ENCODE measurements at regions not wholly inside any gene's neighbourhood (a gene's known extent, or its start where the extent isn't known, plus 50 kb on each side); places are given as distances from the start of the nearest gene placed in this dataset.
A peak's percentile ranks its signal among the peaks of the same experiment; 100 is the strongest.

GRCh38 chr6:140124498-140124897 is 750.0 kb upstream of the CITED2 start:
- Histone ChIP-seq H3K36me3 (ENCODE audit: control insufficient read depth, insufficient read depth, low read length) (no peaks in the 10 kb centered on the region), H3K9me3 (ENCODE audit: control insufficient read depth, low read depth, low read length) (peaks cover 4% of the 10 kb centered on the region), H3K4me1 (ENCODE audit: control insufficient read depth, insufficient read depth, low read length) (peaks cover 5% of the 10 kb centered on the region), H3K27me3 (ENCODE audit: control insufficient read depth, insufficient read depth, low read length) (no peaks in the 10 kb centered on the region), H3K27ac (ENCODE audit: low read length) (peak overlapping the region; percentile 18), H3K4me3 (ENCODE audit: low read length) (no peak overlapping the region)
- no CpG with 5 or more reads among the region's 2 CpGs for WGBS (ENCODE audit: insufficient coverage, low lambda C conversion rate)
- DNase-seq, result peak; percentile 84 to 92

DNA sequence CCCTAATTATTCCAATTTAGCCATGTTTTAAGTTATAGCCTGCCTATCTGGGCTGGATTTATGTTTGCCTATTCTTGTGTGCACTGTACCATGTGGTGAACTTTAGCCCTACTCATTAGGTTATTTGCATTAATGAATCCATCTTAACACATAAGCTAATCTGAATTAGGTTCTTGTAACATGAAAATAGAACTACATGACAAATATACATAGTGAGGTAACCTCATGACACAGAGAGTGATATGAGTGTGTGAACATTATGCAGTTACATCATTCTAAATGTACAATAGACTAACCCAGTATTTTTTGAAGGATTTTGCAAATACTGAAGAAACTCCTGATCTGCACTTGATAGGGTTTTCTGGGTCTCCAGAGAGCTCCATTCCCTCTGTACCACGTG is 733.7 kb upstream of the CITED2 start:
- H3K36me3 ChIP-seq (ENCODE audit: control insufficient read depth, insufficient read depth, low read length), result no peaks in the 10 kb centered on the region
- no peak overlapping the region for H3K27ac ChIP-seq (ENCODE audit: low read length)
- no peaks in the 10 kb centered on the region for H3K9me3 ChIP-seq (ENCODE audit: control insufficient read depth, low read depth, low read length)
- H3K4me1 ChIP-seq (ENCODE audit: control insufficient read depth, insufficient read depth, low read length), result no peaks in the 10 kb centered on the region
- DNase-seq, result no peak
- H3K27me3 ChIP-seq (ENCODE audit: control insufficient read depth, insufficient read depth, low read length), result no peaks in the 10 kb centered on the region
- no peak overlapping the region for H3K4me3 ChIP-seq (ENCODE audit: low read length)
- WGBS (ENCODE audit: insufficient coverage, low lambda C conversion rate), result no CpG with 5 or more reads among the region's 1 CpG

DNA sequence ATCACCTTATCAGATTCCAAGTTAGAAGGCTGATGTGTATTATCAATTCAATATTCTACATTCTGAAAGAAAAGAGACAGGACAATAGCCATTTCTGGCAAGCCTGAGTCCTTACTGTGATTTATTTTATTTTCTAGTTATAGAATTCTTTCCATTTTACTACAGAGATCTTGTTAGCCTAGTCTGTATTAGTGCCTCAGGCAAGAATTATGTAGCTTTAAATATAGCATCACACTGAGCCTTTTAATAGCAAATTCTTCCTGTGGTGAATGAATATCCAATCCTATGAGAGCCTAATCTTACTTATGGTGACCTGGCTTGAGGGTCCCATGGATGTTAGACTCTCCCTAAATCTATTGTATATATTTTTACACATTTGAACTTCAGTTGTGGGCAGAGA is 732.8 kb upstream of the CITED2 start:
- DNase-seq, result no peak
- Histone ChIP-seq H3K9me3 (ENCODE audit: control insufficient read depth, low read depth, low read length) (no peaks in the 10 kb centered on the region), H3K27me3 (ENCODE audit: control insufficient read depth, insufficient read depth, low read length) (no peaks in the 10 kb centered on the region), H3K27ac (ENCODE audit: low read length) (no peak overlapping the region), H3K36me3 (ENCODE audit: control insufficient read depth, insufficient read depth, low read length) (no peaks in the 10 kb centered on the region), H3K4me3 (ENCODE audit: low read length) (no peak overlapping the region), H3K4me1 (ENCODE audit: control insufficient read depth, insufficient read depth, low read length) (no peaks in the 10 kb centered on the region)

DNA sequence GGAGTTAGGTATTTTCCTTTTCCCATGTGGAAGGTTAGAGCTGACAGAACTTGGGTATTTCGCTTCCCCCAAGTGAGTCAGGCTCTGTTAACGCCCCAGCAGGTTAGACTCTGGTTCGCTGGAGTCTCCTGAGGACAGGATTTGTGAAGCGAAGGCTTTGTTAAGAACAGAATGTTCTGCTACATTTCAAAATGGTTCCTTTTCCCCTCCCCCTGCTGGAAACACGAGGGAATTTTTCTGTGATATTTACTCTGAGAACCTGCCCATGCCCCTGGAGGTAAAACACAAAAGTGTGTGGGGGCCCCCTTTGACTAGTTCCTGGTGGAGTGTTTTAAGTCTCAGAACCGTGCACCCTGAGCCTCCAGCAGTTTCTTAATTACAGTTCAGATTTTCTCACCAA is 731.4 kb upstream of the CITED2 start:
- DNase-seq, result no peak
- WGBS (ENCODE audit: insufficient coverage, low lambda C conversion rate), result 43% methylated on average over 2 of the region's 6 CpGs
- H3K4me1 ChIP-seq (ENCODE audit: control insufficient read depth, insufficient read depth, low read length), result no peaks in the 10 kb centered on the region
- no peak overlapping the region for H3K27ac ChIP-seq (ENCODE audit: low read length)
- H3K9me3 ChIP-seq (ENCODE audit: control insufficient read depth, low read depth, low read length), result no peaks in the 10 kb centered on the region
- H3K27me3 ChIP-seq (ENCODE audit: control insufficient read depth, insufficient read depth, low read length), result no peaks in the 10 kb centered on the region
- H3K36me3 ChIP-seq (ENCODE audit: control insufficient read depth, insufficient read depth, low read length), result no peaks in the 10 kb centered on the region
- no peak overlapping the region for H3K4me3 ChIP-seq (ENCODE audit: low read length)

GRCh38 chr6:140105241-140105640 is 730.8 kb upstream of the CITED2 start:
- DNase-seq, result no peak
- Histone ChIP-seq H3K27ac (ENCODE audit: low read length) (no peak overlapping the region), H3K36me3 (ENCODE audit: control insufficient read depth, insufficient read depth, low read length) (no peaks in the 10 kb centered on the region), H3K4me3 (ENCODE audit: low read length) (no peak overlapping the region), H3K9me3 (ENCODE audit: control insufficient read depth, low read depth, low read length) (no peaks in the 10 kb centered on the region), H3K27me3 (ENCODE audit: control insufficient read depth, insufficient read depth, low read length) (no peaks in the 10 kb centered on the region), H3K4me1 (ENCODE audit: control insufficient read depth, insufficient read depth, low read length) (no peaks in the 10 kb centered on the region)
- WGBS (ENCODE audit: insufficient coverage, low lambda C conversion rate), result 80% methylated on average over 2 of the region's 3 CpGs

- DNase-seq, result no peak
- Histone ChIP-seq H3K27ac (ENCODE audit: low read length) (no peak overlapping the region), H3K4me1 (ENCODE audit: control insufficient read depth, insufficient read depth, low read length) (no peaks in the 10 kb centered on the region), H3K36me3 (ENCODE audit: control insufficient read depth, insufficient read depth, low read length) (no peaks in the 10 kb centered on the region), H3K9me3 (ENCODE audit: control insufficient read depth, low read depth, low read length) (no peaks in the 10 kb centered on the region), H3K4me3 (ENCODE audit: low read length) (no peak overlapping the region), H3K27me3 (ENCODE audit: control insufficient read depth, insufficient read depth, low read length) (no peaks in the 10 kb centered on the region)
Observed at GRCh38 chr6:140101818-140102217, 727.4 kb upstream of the CITED2 start.

DNA sequence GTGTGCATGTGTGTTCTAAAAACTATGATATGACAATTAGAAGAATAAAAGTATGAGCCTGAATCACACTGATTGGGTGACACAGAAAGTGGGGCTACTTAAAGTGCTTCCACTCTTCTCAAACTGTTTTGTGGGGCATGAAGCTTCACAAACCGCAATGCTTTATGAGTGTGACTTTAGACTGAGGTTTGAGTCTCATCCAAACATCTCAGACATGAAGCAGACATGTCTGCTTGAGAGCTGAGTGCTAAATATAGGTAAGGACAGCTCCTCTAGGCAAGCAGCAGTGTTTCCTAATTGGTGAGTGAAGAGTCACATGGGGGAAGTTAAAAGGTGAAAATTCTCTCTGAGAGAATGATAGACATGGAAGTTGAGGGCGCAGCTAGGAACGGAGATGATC is 726.9 kb upstream of the CITED2 start:
- DNase-seq, result no peak
- no CpG with 5 or more reads among the region's 3 CpGs for WGBS (ENCODE audit: insufficient coverage, low lambda C conversion rate)
- Histone ChIP-seq H3K4me1 (ENCODE audit: control insufficient read depth, insufficient read depth, low read length) (no peaks in the 10 kb centered on the region), H3K27ac (ENCODE audit: low read length) (no peak overlapping the region), H3K36me3 (ENCODE audit: control insufficient read depth, insufficient read depth, low read length) (no peaks in the 10 kb centered on the region), H3K9me3 (ENCODE audit: control insufficient read depth, low read depth, low read length) (no peaks in the 10 kb centered on the region), H3K4me3 (ENCODE audit: low read length) (no peak overlapping the region), H3K27me3 (ENCODE audit: control insufficient read depth, insufficient read depth, low read length) (no peaks in the 10 kb centered on the region)

DNA sequence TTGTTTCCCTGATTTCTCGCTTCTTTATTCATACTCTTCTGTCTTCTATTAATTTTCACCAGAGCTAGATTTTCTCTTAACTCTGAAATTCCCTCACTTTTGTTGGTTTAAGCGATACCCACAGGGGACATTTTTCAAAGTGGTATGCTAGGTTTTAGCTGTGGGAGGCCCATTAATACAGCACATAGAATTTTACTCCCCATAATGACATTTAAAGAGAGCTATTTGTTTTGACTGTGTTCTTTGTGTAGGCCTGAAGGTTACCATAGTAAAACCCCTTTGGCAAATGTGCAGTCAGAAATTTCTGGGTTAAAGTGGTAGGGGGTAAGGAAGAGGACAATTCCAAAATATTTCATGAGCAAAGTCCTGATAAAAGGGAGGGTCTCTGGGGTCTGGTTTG is 721.1 kb upstream of the CITED2 start:
- WGBS (ENCODE audit: insufficient coverage, low lambda C conversion rate), result 100% methylated on average over 1 of the region's 2 CpGs
- no peaks in the 10 kb centered on the region for H3K9me3 ChIP-seq (ENCODE audit: control insufficient read depth, low read depth, low read length)
- no peak for DNase-seq
- no peaks in the 10 kb centered on the region for H3K36me3 ChIP-seq (ENCODE audit: control insufficient read depth, insufficient read depth, low read length)
- no peak overlapping the region for H3K27ac ChIP-seq (ENCODE audit: low read length)
- H3K4me1 ChIP-seq (ENCODE audit: control insufficient read depth, insufficient read depth, low read length), result no peaks in the 10 kb centered on the region
- H3K27me3 ChIP-seq (ENCODE audit: control insufficient read depth, insufficient read depth, low read length), result no peaks in the 10 kb centered on the region
- no peak overlapping the region for H3K4me3 ChIP-seq (ENCODE audit: low read length)

DNA sequence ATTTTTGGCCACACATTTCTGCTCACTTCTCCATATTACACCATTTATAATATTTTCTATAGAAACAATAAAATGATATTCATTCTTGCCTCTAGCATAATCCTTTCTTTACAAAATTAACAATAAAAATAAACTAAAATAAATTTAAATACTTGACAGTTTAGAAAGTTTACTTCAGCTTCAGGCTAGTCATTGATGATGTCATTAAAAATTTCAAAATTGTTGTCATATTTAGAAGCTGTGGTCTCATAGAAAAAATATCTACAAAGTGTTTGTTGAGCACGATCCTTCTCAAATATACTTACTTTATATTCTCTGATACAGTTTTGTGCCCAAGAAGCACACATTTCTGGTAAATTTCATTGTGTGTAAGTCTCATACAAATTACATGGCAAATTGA is 717.4 kb upstream of the CITED2 start:
- no peaks in the 10 kb centered on the region for H3K9me3 ChIP-seq (ENCODE audit: control insufficient read depth, low read depth, low read length)
- no peaks in the 10 kb centered on the region for H3K27me3 ChIP-seq (ENCODE audit: control insufficient read depth, insufficient read depth, low read length)
- H3K36me3 ChIP-seq (ENCODE audit: control insufficient read depth, insufficient read depth, low read length), result no peaks in the 10 kb centered on the region
- H3K4me1 ChIP-seq (ENCODE audit: control insufficient read depth, insufficient read depth, low read length), result no peaks in the 10 kb centered on the region
- H3K27ac ChIP-seq (ENCODE audit: low read length), result no peak overlapping the region
- WGBS (ENCODE audit: insufficient coverage, low lambda C conversion rate), result 100% methylated on average over 1 of the region's 1 CpG
- DNase-seq, result no peak
- no peak overlapping the region for H3K4me3 ChIP-seq (ENCODE audit: low read length)

DNA sequence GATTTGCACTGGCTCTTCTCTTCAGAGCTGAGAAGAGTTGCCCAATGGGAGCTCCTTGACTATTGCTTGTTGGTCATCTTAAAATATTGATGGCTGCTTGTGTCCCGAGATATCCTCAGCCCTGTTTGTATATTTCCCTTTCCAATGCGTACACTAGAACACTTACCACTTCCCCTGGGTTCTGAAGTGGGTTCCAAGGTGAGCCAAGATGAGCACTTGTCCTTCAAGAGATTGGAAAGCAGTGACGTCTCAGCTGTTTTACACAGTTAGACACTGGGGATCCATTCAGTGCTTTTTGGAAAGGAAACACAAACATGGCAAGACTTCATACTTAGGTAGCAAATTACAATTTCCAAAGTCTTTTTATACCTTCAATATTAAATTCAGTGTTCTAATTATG is 716.4 kb upstream of the CITED2 start:
- H3K4me3 ChIP-seq (ENCODE audit: low read length), result no peak overlapping the region
- H3K9me3 ChIP-seq (ENCODE audit: control insufficient read depth, low read depth, low read length), result no peaks in the 10 kb centered on the region
- no peaks in the 10 kb centered on the region for H3K36me3 ChIP-seq (ENCODE audit: control insufficient read depth, insufficient read depth, low read length)
- DNase-seq, result no peak
- WGBS (ENCODE audit: insufficient coverage, low lambda C conversion rate), result 80% methylated on average over 1 of the region's 3 CpGs
- H3K27ac ChIP-seq (ENCODE audit: low read length), result no peak overlapping the region
- no peaks in the 10 kb centered on the region for H3K4me1 ChIP-seq (ENCODE audit: control insufficient read depth, insufficient read depth, low read length)
- H3K27me3 ChIP-seq (ENCODE audit: control insufficient read depth, insufficient read depth, low read length), result no peaks in the 10 kb centered on the region

DNA sequence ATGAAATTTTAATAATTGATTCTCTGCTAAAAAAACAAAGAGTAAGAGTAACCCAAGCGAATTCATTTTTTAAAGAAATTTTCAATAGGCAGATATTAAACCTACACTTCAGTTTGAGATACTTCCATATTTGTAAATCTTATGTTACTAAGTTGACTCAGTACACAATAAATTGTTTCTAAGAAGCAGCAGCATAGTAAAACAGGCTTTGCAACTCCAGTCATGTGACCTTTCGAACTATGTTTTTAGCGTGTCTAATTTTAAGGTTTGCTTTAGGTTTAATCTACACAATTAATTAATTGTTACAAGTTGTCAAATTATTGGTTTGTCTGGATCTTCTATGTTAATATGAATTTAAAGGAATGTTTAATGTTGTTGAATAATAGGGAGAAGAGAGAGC is 708.9 kb upstream of the CITED2 start:
- H3K4me1 ChIP-seq (ENCODE audit: control insufficient read depth, insufficient read depth, low read length), result no peaks in the 10 kb centered on the region
- no peaks in the 10 kb centered on the region for H3K27me3 ChIP-seq (ENCODE audit: control insufficient read depth, insufficient read depth, low read length)
- no peaks in the 10 kb centered on the region for H3K36me3 ChIP-seq (ENCODE audit: control insufficient read depth, insufficient read depth, low read length)
- no peaks in the 10 kb centered on the region for H3K9me3 ChIP-seq (ENCODE audit: control insufficient read depth, low read depth, low read length)
- 17% methylated on average over 1 of the region's 3 CpGs for WGBS (ENCODE audit: insufficient coverage, low lambda C conversion rate)
- DNase-seq, result peak in 1 of 2 donors; percentile 50
- no peak overlapping the region for H3K4me3 ChIP-seq (ENCODE audit: low read length)
- no peak overlapping the region for H3K27ac ChIP-seq (ENCODE audit: low read length)

Data from large intestine (tissue), 3 donors.